ENCODE measurements at regions not wholly inside any gene's neighbourhood (a gene's known extent, or its start where the extent isn't known, plus 50 kb on each side); places are given as distances from the start of the nearest gene placed in this dataset.
A peak's percentile ranks its signal among the peaks of the same experiment; 100 is the strongest.

DNA sequence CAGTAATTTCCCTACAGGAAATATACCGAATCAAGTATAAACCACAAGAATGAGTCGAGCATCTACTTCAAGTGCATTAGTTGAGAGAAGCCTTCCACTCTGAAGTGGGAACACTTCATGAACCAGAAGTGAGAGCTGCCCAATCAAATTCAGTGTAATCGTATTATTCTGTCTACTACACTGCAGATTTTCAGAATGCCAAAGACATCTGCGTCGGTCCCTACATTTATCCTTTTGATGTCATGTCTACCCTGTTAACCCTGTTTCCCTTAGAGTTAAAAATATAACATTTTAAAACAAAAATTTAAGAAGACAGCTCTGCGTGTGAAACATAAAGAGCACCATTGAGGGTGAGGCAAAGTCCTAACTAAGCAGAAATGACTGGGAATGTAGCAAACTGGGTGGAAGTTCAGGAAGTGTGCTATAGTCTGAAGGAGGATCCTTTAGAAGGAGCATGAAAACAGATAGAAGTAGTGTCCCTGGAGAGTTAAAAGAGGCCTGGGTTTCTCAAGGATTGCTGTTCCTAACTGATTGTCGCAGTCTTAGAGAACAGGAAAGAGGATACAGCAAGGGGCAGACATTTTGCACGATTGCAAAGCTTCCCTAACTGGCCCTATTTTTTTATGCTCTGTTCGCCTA, 291.2 kb downstream of the PTPRC start:
- TF ChIP-seq TCF7L2 (IDR thresholded peaks at IDR 0.05; ENCODE audit: low read depth, low read length) (peak; percentile 52), POLR2AphosphoS5 (IDR thresholded peaks at IDR 0.05; ENCODE audit: low read depth, low read length) (no peak; the same call in 1 of the 2 replicates), SIN3A (IDR thresholded peaks at IDR 0.05; ENCODE audit: borderline replicate concordance, insufficient read depth, low read depth, low read length) (no peak)
- TF ChIP-seq, protein P1, sequence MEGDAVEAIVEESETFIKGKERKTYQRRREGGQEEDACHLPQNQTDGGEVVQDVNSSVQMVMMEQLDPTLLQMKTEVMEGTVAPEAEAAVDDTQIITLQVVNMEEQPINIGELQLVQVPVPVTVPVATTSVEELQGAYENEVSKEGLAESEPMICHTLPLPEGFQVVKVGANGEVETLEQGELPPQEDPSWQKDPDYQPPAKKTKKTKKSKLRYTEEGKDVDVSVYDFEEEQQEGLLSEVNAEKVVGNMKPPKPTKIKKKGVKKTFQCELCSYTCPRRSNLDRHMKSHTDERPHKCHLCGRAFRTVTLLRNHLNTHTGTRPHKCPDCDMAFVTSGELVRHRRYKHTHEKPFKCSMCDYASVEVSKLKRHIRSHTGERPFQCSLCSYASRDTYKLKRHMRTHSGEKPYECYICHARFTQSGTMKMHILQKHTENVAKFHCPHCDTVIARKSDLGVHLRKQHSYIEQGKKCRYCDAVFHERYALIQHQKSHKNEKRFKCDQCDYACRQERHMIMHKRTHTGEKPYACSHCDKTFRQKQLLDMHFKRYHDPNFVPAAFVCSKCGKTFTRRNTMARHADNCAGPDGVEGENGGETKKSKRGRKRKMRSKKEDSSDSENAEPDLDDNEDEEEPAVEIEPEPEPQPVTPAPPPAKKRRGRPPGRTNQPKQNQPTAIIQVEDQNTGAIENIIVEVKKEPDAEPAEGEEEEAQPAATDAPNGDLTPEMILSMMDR (IDR thresholded peaks at IDR 0.05) = no peak
- ATAC-seq (peak; percentile 82), DNase-seq (ENCODE audit: low read depth, low spot score) (no peak)
- Histone ChIP-seq H3K9me3 (ENCODE audit: control insufficient read depth, insufficient read depth, low read depth, low read length) (no peaks in the 10 kb centered on the region), H3K27ac (ENCODE audit: low read length) (peak overlapping the region; percentile 99), H3K36me3 (ENCODE audit: control insufficient read depth, insufficient read depth, low read length) (no peaks in the 10 kb centered on the region; the same call in 1 of the 2 replicates), H3K27me3 (ENCODE audit: control insufficient read depth, insufficient read depth, low read length) (no peaks in the 10 kb centered on the region), H3K4me1 (ENCODE audit: control insufficient read depth, insufficient read depth, low read length) (peaks cover 28% of the 10 kb centered on the region), H3K4me3 (ENCODE audit: low read depth in 2 of 2, low read length in 2 of 2) (peak overlapping the region; percentile 37 to 58)
- in situ Hi-C loops (cut with HindIII; ENCODE audit: low pct_unique_long_range_greater_than_20kb, low sequenced_read_pairs) (no loop called here), intact Hi-C loops (cut with micrococcal nuclease; ENCODE audit: unreplicated experiment) (loop anchor here (10.0 kb wide), 1 partner anchor 185 kb away; no protein-coding TSS in a partner anchor)
- CTCF ChIA-PET = interaction anchor here (0.5 kb wide), 1 partner anchor 258 kb away, joined by 4 read pairs; no protein-coding TSS in a partner anchor
- POLR2A ChIA-PET = no interaction called here
- BruUV-seq (replicated peaks) = no TSS peak

DNA sequence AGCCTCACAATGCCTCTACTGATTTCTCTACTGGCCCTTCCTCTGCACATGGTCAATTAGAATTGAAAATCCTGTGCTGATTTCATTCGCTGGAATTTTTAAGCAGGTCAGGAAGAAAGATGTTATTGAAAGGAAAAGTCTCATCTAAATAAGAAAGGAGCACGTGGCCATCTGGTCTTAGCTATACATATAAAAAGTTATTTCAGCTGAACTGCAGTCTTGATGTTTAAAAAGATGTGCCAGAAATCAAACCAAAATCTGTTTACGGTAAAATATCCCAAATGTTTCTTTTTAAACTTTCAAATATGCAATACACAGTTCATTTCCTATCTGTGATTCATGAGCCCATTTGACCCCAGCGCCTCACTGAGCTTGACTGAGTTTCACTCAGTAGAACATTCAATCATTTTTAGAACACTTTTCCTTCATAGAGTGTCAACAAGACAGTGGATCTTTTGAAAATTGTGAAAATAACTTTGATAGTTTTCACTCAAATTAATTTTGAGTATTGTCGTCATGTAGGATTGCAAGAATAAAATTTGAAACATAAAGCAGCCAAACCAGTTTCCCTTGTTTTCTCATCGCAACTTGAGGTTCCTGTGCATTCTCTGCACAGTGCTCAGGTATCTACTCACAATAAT, 293.6 kb downstream of the PTPRC start:
- CTCF ChIA-PET = interaction anchor here (0.6 kb wide), 1 partner anchor 136 kb away, joined by 3 read pairs; no protein-coding TSS in a partner anchor
- Histone ChIP-seq H3K9me3 (ENCODE audit: control insufficient read depth, insufficient read depth, low read depth, low read length) (no peaks in the 10 kb centered on the region), H3K4me1 (ENCODE audit: control insufficient read depth, insufficient read depth, low read length) (peaks cover 32% of the 10 kb centered on the region), H3K36me3 (ENCODE audit: control insufficient read depth, insufficient read depth, low read length) (no peaks in the 10 kb centered on the region; the same call in none of the 2 replicates), H3K4me3 (ENCODE audit: low read depth in 2 of 2, low read length in 2 of 2) (peak overlapping the region; percentile 28 to 37), H3K27ac (ENCODE audit: low read length) (peak overlapping the region; percentile 99), H3K27me3 (ENCODE audit: control insufficient read depth, insufficient read depth, low read length) (no peaks in the 10 kb centered on the region)
- ATAC-seq (no peak), DNase-seq (ENCODE audit: low read depth, low spot score) (no peak)
- no peak for TF ChIP-seq POLR2AphosphoS5 (IDR thresholded peaks at IDR 0.05; ENCODE audit: low read depth, low read length)
- TF ChIP-seq SIN3A (IDR thresholded peaks at IDR 0.05; ENCODE audit: borderline replicate concordance, insufficient read depth, low read depth, low read length) = no peak
- TF ChIP-seq TCF7L2 (IDR thresholded peaks at IDR 0.05; ENCODE audit: low read depth, low read length) = no peak
- TF ChIP-seq, protein P1 (IDR thresholded peaks at IDR 0.05) = no peak
- TF ChIP-seq, protein P2, sequence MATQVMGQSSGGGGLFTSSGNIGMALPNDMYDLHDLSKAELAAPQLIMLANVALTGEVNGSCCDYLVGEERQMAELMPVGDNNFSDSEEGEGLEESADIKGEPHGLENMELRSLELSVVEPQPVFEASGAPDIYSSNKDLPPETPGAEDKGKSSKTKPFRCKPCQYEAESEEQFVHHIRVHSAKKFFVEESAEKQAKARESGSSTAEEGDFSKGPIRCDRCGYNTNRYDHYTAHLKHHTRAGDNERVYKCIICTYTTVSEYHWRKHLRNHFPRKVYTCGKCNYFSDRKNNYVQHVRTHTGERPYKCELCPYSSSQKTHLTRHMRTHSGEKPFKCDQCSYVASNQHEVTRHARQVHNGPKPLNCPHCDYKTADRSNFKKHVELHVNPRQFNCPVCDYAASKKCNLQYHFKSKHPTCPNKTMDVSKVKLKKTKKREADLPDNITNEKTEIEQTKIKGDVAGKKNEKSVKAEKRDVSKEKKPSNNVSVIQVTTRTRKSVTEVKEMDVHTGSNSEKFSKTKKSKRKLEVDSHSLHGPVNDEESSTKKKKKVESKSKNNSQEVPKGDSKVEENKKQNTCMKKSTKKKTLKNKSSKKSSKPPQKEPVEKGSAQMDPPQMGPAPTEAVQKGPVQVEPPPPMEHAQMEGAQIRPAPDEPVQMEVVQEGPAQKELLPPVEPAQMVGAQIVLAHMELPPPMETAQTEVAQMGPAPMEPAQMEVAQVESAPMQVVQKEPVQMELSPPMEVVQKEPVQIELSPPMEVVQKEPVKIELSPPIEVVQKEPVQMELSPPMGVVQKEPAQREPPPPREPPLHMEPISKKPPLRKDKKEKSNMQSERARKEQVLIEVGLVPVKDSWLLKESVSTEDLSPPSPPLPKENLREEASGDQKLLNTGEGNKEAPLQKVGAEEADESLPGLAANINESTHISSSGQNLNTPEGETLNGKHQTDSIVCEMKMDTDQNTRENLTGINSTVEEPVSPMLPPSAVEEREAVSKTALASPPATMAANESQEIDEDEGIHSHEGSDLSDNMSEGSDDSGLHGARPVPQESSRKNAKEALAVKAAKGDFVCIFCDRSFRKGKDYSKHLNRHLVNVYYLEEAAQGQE (IDR thresholded peaks at IDR 0.05; ENCODE audit: insufficient read depth in 1 of 2, low read depth in 2 of 2, low read length in 1 of 2) = no peak
- in situ Hi-C loops (cut with HindIII; ENCODE audit: low pct_unique_long_range_greater_than_20kb, low sequenced_read_pairs) = no loop called here
- POLR2A ChIA-PET = no interaction called here
- BruUV-seq (replicated peaks) = no TSS peak
- intact Hi-C loops (cut with micrococcal nuclease; ENCODE audit: unreplicated experiment) = loop anchor here (10.0 kb wide), 1 partner anchor 182 kb away; no protein-coding TSS in a partner anchor
